ENCODE measurements at regions not wholly inside any gene's neighbourhood (a gene's known extent, or its start where the extent isn't known, plus 50 kb on each side); places are given as distances from the start of the nearest gene placed in this dataset.

DNA sequence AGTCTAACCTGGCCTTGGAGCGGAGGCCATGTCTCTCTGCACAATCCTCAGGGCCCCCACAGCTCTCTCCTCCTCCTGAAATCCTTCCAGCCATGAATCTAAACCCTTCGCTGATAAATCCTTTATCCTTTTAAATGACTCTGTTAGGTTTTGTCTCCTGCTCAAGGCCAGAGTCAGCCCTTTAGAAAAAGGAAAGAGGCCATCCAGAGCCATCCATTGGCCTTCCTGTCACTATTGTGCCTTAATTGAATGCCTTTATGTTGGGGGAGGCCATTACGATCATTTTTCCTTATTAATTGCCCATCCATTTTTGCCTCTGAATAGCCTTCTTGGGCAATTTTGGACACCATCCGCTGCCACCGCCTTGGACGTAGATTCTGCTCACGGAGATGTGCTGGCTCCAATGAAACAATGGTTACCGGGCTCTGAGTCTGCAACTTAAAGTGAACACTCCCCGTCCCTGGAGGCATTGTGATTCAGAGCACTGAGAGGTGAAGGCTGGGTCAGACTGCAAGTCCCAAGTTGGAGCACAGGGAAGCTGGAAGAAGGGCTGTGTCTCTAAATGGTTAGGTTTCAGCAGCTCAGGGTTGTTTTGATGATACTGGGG lies 213.0 kb upstream of the E2F8 start:
- no peak for FAIRE-seq

DNA sequence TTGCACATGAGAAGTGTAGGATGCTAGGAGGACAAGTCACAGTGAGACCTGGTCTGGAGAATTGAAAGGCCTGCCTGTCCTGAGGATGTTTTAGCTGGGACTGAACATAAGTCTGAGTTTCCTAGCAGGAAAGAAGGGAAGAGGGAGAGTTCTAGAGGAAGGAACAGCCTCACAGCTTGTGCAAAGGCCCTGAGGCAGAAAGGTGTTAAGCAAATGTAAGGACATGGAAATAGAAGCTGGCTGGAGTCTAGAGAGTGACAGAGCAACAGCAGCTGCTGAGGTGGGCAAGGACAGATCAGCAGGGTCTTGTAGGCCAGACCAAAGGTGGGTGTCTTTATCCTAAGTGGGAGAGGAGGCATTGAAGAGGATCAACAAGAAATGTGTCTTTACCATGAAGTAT lies 210.9 kb upstream of the E2F8 start:
- Histone ChIP-seq H3K27me3 (ENCODE audit: control insufficient read depth in 3 of 3, insufficient read depth in 3 of 3, low read length in 3 of 3) (peaks cover 0 to 2% (median 0%) of the 10 kb centered on the region in 3 donors), H3K4me1 (ENCODE audit: control insufficient read depth in 3 of 3, insufficient read depth in 2 of 3, low read depth in 1 of 3, low read length in 2 of 3) (no peaks in the 10 kb centered on the region), H3K36me3 (ENCODE audit: control insufficient read depth in 3 of 3, insufficient read depth in 2 of 3, low read depth in 1 of 3, low read length in 3 of 3) (no peaks in the 10 kb centered on the region), H3K4me3 (ENCODE audit: low read depth in 1 of 3, low read length in 3 of 3) (no peak overlapping the region), H3K9me3 (ENCODE audit: control insufficient read depth in 2 of 2, insufficient read depth in 1 of 2, low read depth in 1 of 2, low read length in 1 of 2) (no peaks in the 10 kb centered on the region), H3K27ac (ENCODE audit: low read depth in 1 of 3, low read length in 2 of 3) (no peak overlapping the region)
- DNase-seq (no peak), FAIRE-seq (no peak)

More for the DNA sequence above, 213.0 kb upstream of the E2F8 start:
- WGBS, 3 donors = 80 to 88% (median 86%) methylated on average over 9 of the region's 9 CpGs
- Histone ChIP-seq H3K9me3 (ENCODE audit: control insufficient read depth in 2 of 2, insufficient read depth in 1 of 2, low read depth in 1 of 2, low read length in 1 of 2) (no peaks in the 10 kb centered on the region), H3K36me3 (ENCODE audit: control insufficient read depth in 3 of 3, insufficient read depth in 2 of 3, low read depth in 1 of 3, low read length in 3 of 3) (no peaks in the 10 kb centered on the region), H3K4me1 (ENCODE audit: control insufficient read depth in 3 of 3, insufficient read depth in 2 of 3, low read depth in 1 of 3, low read length in 2 of 3) (no peaks in the 10 kb centered on the region), H3K27me3 (ENCODE audit: control insufficient read depth in 3 of 3, insufficient read depth in 3 of 3, low read length in 3 of 3) (peaks cover 0 to 9% (median 0%) of the 10 kb centered on the region in 3 donors), H3K4me3 (ENCODE audit: low read depth in 1 of 3, low read length in 3 of 3) (no peak overlapping the region), H3K27ac (ENCODE audit: low read depth in 1 of 3, low read length in 2 of 3) (no peak overlapping the region)
- DNase-seq = no peak

DNA sequence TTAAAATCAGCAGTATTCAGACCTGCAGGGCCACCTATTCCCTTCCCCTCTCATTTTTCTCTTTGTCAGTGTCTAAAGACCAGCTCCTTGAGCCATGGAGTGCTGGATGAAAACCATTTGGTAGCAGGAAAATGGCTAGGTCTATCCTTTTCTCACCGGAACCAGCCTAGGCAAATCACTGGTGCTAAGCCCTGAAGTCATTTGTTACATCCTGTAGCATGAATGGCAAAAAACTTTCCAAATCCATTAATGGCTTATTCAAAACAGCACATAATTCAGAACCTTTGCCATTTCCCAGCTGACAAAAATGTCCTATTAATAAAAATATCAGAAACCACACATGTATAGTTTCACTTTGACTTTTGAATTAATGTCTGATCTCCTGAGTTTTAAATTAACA lies 209.5 kb upstream of the E2F8 start:
- WGBS, 3 donors = 75 to 86% (median 84%) methylated on average over 1 of the region's 1 CpG
- H3K4me1 ChIP-seq (ENCODE audit: control insufficient read depth in 3 of 3, insufficient read depth in 2 of 3, low read depth in 1 of 3, low read length in 2 of 3) = no peaks in the 10 kb centered on the region

DNA sequence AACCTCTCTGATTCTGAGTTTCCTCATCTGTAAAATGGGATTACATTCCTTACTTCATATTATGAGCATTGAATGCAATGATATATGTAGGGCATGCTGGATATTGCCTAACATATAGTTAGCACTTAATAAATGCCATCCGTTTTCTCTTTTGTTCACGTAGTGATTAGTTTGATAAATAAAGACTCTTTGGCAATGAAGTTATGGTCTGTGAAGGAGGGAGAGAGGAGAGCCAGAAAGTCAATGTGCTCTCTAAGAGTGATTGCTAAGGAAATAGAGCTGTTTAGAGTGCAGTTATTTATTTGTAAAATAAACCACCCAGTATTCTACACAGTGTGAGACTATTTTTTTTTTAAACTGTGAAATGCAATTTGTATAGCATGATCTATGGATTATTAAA lies 207.9 kb upstream of the E2F8 start:
- H3K4me3 ChIP-seq (ENCODE audit: low read depth in 1 of 3, low read length in 3 of 3) = no peak overlapping the region
- no peaks in the 10 kb centered on the region for H3K9me3 ChIP-seq (ENCODE audit: control insufficient read depth in 2 of 2, insufficient read depth in 1 of 2, low read depth in 1 of 2, low read length in 1 of 2)
- H3K4me1 ChIP-seq (ENCODE audit: control insufficient read depth in 3 of 3, insufficient read depth in 2 of 3, low read depth in 1 of 3, low read length in 2 of 3) = no peaks in the 10 kb centered on the region
- H3K36me3 ChIP-seq (ENCODE audit: control insufficient read depth in 3 of 3, insufficient read depth in 2 of 3, low read depth in 1 of 3, low read length in 3 of 3) = no peaks in the 10 kb centered on the region
- H3K27ac ChIP-seq (ENCODE audit: low read depth in 1 of 3, low read length in 2 of 3) = no peak overlapping the region
- 66 to 91% (median 90%) methylated on average over 2 of the region's 2 CpGs for WGBS, 3 donors
- no peak for DNase-seq
- H3K27me3 ChIP-seq (ENCODE audit: control insufficient read depth in 3 of 3, insufficient read depth in 3 of 3, low read length in 3 of 3) = no peaks in the 10 kb centered on the region
- FAIRE-seq = no peak

More for the DNA sequence above, 209.5 kb upstream of the E2F8 start:
- FAIRE-seq (no peak), DNase-seq (no peak)
- no peak overlapping the region for H3K4me3 ChIP-seq (ENCODE audit: low read depth in 1 of 3, low read length in 3 of 3)
- H3K27me3 ChIP-seq (ENCODE audit: control insufficient read depth in 3 of 3, insufficient read depth in 3 of 3, low read length in 3 of 3) = peaks cover 0 to 2% (median 0%) of the 10 kb centered on the region in 3 donors
- H3K27ac ChIP-seq (ENCODE audit: low read depth in 1 of 3, low read length in 2 of 3) = no peak overlapping the region
- no peaks in the 10 kb centered on the region for H3K9me3 ChIP-seq (ENCODE audit: control insufficient read depth in 2 of 2, insufficient read depth in 1 of 2, low read depth in 1 of 2, low read length in 1 of 2)
- H3K36me3 ChIP-seq (ENCODE audit: control insufficient read depth in 3 of 3, insufficient read depth in 2 of 3, low read depth in 1 of 3, low read length in 3 of 3) = no peaks in the 10 kb centered on the region

DNA sequence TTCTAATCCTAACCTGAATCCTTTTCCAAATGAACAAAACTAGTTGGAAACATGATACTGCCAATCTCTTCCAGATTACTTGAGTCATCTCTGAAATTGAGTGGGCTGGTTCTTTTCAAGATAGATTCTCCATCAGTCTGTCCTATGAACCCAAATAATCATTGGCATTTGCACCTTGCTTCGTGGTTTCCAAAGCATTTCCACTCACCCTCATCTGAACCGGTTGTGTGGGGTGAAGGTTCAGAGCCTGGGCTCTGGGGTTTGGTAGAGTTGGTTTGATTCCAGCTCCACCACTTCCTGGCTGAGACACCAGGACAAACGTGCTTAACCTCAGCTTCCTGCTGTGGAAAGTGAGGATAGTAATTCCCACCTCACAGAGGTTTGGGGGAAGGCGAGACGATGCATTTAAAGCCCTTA lies 206.4 kb upstream of the E2F8 start:
- H3K4me3 ChIP-seq (ENCODE audit: low read depth in 1 of 3, low read length in 3 of 3) = no peak overlapping the region
- no peaks in the 10 kb centered on the region for H3K36me3 ChIP-seq (ENCODE audit: control insufficient read depth in 3 of 3, insufficient read depth in 2 of 3, low read depth in 1 of 3, low read length in 3 of 3)
- 34 to 44% (median 36%) methylated on average over 5 of the region's 5 CpGs for WGBS, 3 donors
- H3K4me1 ChIP-seq (ENCODE audit: control insufficient read depth in 3 of 3, insufficient read depth in 2 of 3, low read depth in 1 of 3, low read length in 2 of 3) = peaks cover 0 to 4% (median 0%) of the 10 kb centered on the region in 3 donors
- H3K27ac ChIP-seq (ENCODE audit: low read depth in 1 of 3, low read length in 2 of 3) = no peak overlapping the region
- no peaks in the 10 kb centered on the region for H3K9me3 ChIP-seq (ENCODE audit: control insufficient read depth in 2 of 2, insufficient read depth in 1 of 2, low read depth in 1 of 2, low read length in 1 of 2)
- DNase-seq (peak in 1 of 2 donors; percentile 29), FAIRE-seq (no peak)
- no peaks in the 10 kb centered on the region for H3K27me3 ChIP-seq (ENCODE audit: control insufficient read depth in 3 of 3, insufficient read depth in 3 of 3, low read length in 3 of 3)

DNA sequence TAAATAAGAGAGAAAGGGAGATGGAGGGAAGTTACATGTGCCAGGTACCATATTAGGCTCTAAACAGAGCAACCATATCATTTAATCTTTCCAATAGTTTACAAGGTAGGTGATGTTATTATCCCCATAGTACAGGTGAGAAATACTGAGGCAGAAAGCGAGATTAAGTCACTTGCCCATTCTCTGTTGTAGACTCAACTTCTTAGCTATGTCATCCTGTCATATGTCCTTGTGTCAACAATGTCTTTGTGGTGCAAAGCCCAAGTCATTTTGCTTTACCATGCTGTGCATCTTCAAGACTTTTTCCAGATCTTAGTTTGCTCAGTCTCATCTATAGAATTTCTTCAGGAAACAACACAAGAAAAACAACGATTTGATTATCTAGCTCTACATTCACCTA lies 205.0 kb upstream of the E2F8 start:
- no peaks in the 10 kb centered on the region for H3K36me3 ChIP-seq (ENCODE audit: control insufficient read depth in 3 of 3, insufficient read depth in 2 of 3, low read depth in 1 of 3, low read length in 3 of 3)
- no peaks in the 10 kb centered on the region for H3K27me3 ChIP-seq (ENCODE audit: control insufficient read depth in 3 of 3, insufficient read depth in 3 of 3, low read length in 3 of 3)
- no peak for FAIRE-seq
- 43 to 45% (median 44%) methylated on average over 2 of the region's 2 CpGs for WGBS, 3 donors
- H3K9me3 ChIP-seq (ENCODE audit: control insufficient read depth in 2 of 2, insufficient read depth in 1 of 2, low read depth in 1 of 2, low read length in 1 of 2) = no peaks in the 10 kb centered on the region
- H3K27ac ChIP-seq (ENCODE audit: low read depth in 1 of 3, low read length in 2 of 3) = no peak overlapping the region
- H3K4me3 ChIP-seq (ENCODE audit: low read depth in 1 of 3, low read length in 3 of 3) = no peak overlapping the region
- H3K4me1 ChIP-seq (ENCODE audit: control insufficient read depth in 3 of 3, insufficient read depth in 2 of 3, low read depth in 1 of 3, low read length in 2 of 3) = peaks cover 0 to 14% (median 7%) of the 10 kb centered on the region in 3 donors
- DNase-seq = no peak

DNA sequence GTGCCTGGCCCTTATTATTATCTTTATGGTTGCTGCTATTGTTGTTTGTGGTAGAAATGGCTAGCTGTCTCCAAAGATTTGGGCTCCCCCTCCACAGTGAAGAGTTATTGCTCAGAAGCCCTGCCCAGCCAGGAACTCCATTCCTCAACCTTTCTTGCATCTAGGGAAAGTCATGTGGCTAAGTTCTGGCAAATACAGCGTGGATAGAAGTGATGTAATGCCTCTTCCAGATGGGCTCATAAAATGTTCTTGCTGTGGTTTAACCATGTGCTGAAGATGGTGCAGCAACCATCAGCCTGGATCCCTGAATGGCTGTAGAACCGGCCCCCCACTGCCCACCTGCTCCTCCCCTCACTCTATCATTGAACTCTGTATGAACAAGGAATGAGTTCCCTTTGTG lies 203.5 kb upstream of the E2F8 start:
- no peaks in the 10 kb centered on the region for H3K36me3 ChIP-seq (ENCODE audit: control insufficient read depth in 3 of 3, insufficient read depth in 2 of 3, low read depth in 1 of 3, low read length in 3 of 3)
- no peak overlapping the region for H3K27ac ChIP-seq (ENCODE audit: low read depth in 1 of 3, low read length in 2 of 3)
- no peaks in the 10 kb centered on the region for H3K27me3 ChIP-seq (ENCODE audit: control insufficient read depth in 3 of 3, insufficient read depth in 3 of 3, low read length in 3 of 3)
- WGBS, 3 donors = 76 to 89% (median 78%) methylated on average over 2 of the region's 2 CpGs
- no peaks in the 10 kb centered on the region for H3K9me3 ChIP-seq (ENCODE audit: control insufficient read depth in 2 of 2, insufficient read depth in 1 of 2, low read depth in 1 of 2, low read length in 1 of 2)
- H3K4me1 ChIP-seq (ENCODE audit: control insufficient read depth in 3 of 3, insufficient read depth in 2 of 3, low read depth in 1 of 3, low read length in 2 of 3) = peaks cover 0 to 14% (median 7%) of the 10 kb centered on the region in 3 donors
- no peak for FAIRE-seq
- H3K4me3 ChIP-seq (ENCODE audit: low read depth in 1 of 3, low read length in 3 of 3) = no peak overlapping the region
- no peak for DNase-seq

DNA sequence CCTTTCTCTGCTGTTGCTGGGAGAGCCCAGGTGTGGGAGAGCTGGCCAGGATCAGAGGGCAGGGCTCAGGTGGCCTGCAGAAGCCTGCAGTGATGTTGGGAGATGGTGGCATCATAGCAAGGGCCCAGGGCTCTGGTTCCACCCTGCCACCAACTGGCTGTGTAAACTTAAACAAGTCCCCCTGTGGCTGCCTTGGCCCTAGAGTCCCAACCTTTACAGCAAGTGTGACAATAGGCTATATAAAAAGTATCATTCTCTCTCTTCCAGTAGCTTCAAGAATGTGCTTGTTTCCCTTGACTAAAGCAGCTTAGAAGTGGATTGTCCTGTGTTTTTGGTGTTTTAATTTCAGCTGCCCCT lies 201.8 kb upstream of the E2F8 start:
- H3K4me3 ChIP-seq (ENCODE audit: low read depth in 1 of 3, low read length in 3 of 3) = no peak overlapping the region
- no peak for FAIRE-seq
- no peaks in the 10 kb centered on the region for H3K9me3 ChIP-seq (ENCODE audit: control insufficient read depth in 2 of 2, insufficient read depth in 1 of 2, low read depth in 1 of 2, low read length in 1 of 2)
- H3K27me3 ChIP-seq (ENCODE audit: control insufficient read depth in 3 of 3, insufficient read depth in 3 of 3, low read length in 3 of 3) = no peaks in the 10 kb centered on the region
- no peak for DNase-seq
- H3K36me3 ChIP-seq (ENCODE audit: control insufficient read depth in 3 of 3, insufficient read depth in 2 of 3, low read depth in 1 of 3, low read length in 3 of 3) = no peaks in the 10 kb centered on the region
- peaks cover 0 to 14% (median 7%) of the 10 kb centered on the region in 3 donors for H3K4me1 ChIP-seq (ENCODE audit: control insufficient read depth in 3 of 3, insufficient read depth in 2 of 3, low read depth in 1 of 3, low read length in 2 of 3)
- H3K27ac ChIP-seq (ENCODE audit: low read depth in 1 of 3, low read length in 2 of 3) = peak overlapping the region in 2 of 3 donors; percentile 46 to 69
